HFFc6 (cell line): ENCODE measurements at regions not wholly inside any gene's neighbourhood (a gene's known extent, or its start where the extent isn't known, plus 50 kb on each side); places are given as distances from the start of the nearest gene placed in this dataset.
A peak's percentile ranks its signal among the peaks of the same experiment; 100 is the strongest.

ENCODE experiments used
- DNase-seq: peaks from one replicate; pipeline ENCODE4 v3.0.0-alpha.2; 2018
- H3K27ac Mint-ChIP-seq: 2 replicates; pipeline ENCODE4 v1.8.0; 2020; ENCODE audit warnings: mild to moderate bottlenecking, mixed read lengths
- H3K27me3 Mint-ChIP-seq: 2 replicates; pipeline ENCODE4 v1.8.0; 2021; ENCODE audit warnings: mild to moderate bottlenecking, moderate library complexity, mixed read lengths; ENCODE audit not compliant: insufficient read depth
- H3K36me3 Mint-ChIP-seq: 2 replicates; pipeline ENCODE4 v1.8.0; 2021; ENCODE audit warnings: low read depth, mixed read lengths
- H3K4me1 Mint-ChIP-seq: 2 replicates; pipeline ENCODE4 v1.8.0; 2020; ENCODE audit warnings: low read depth, mixed read lengths
- H3K4me3 Mint-ChIP-seq: 2 replicates; pipeline ENCODE4 v1.8.0; 2020; ENCODE audit warnings: mild to moderate bottlenecking, moderate library complexity, mixed read lengths
- H3K9me3 Mint-ChIP-seq: 2 replicates; pipeline ENCODE4 v1.8.0; 2020; ENCODE audit warnings: mild to moderate bottlenecking, mixed read lengths
- CTCF ChIP-seq: fragments of 200-600 bp; sonication (generic); IDR thresholded peaks from 2 replicates; pipeline ENCODE4 v1.5.0; 2021; ENCODE audit warnings: antibody characterized with exemption, mild to moderate bottlenecking

- TF ChIP-seq CTCF, result no peak
- no peak for DNase-seq
- Mint-ChIP-seq H3K4me1 (peaks cover 49% of the 10 kb centered on the region), H3K36me3 (peaks cover 13% of the 10 kb centered on the region), H3K27ac (no peak overlapping the region), H3K27me3 (no peaks in the 10 kb centered on the region; the same call in 1 of the 2 replicates), H3K9me3 (peaks cover 5% of the 10 kb centered on the region; the same call in 1 of the 2 replicates), H3K4me3 (no peak overlapping the region)
Observed at GRCh38 chr7:116351966-116352365, 141.6 kb downstream of the TES start.

GRCh38 chr7:116353647-116354046 is 143.3 kb downstream of the TES start:
- TF ChIP-seq CTCF, result no peak
- peaks cover 14% of the 10 kb centered on the region; the same call in 1 of the 2 replicates for H3K36me3 Mint-ChIP-seq
- DNase-seq, result no peak
- peak overlapping the region; percentile 96 for H3K27ac Mint-ChIP-seq
- no peaks in the 10 kb centered on the region for H3K9me3 Mint-ChIP-seq
- H3K4me3 Mint-ChIP-seq, result peak overlapping the region; percentile 86; the same call in 1 of the 2 replicates
- no peaks in the 10 kb centered on the region; the same call in 1 of the 2 replicates for H3K27me3 Mint-ChIP-seq
- peaks cover 58% of the 10 kb centered on the region for H3K4me1 Mint-ChIP-seq

GRCh38 chr7:116354171-116354545 is 143.8 kb downstream of the TES start:
- no peaks in the 10 kb centered on the region for H3K9me3 Mint-ChIP-seq
- H3K4me3 Mint-ChIP-seq, result peak overlapping the region; percentile 86; the same call in 1 of the 2 replicates
- 0 out of 2 replicates have a peak, but pooled peaks have one; percentile 7 for TF ChIP-seq CTCF
- no peaks in the 10 kb centered on the region; the same call in 1 of the 2 replicates for H3K27me3 Mint-ChIP-seq
- peaks cover 9% of the 10 kb centered on the region; the same call in 1 of the 2 replicates for H3K36me3 Mint-ChIP-seq
- H3K4me1 Mint-ChIP-seq, result peaks cover 53% of the 10 kb centered on the region
- peak overlapping the region; percentile 96 for H3K27ac Mint-ChIP-seq
- peak; percentile 8 for DNase-seq

- TF ChIP-seq CTCF, result no peak; the same call in 1 of the 2 replicates
- H3K36me3 Mint-ChIP-seq, result peaks cover 9% of the 10 kb centered on the region; the same call in 1 of the 2 replicates
- peaks cover 53% of the 10 kb centered on the region for H3K4me1 Mint-ChIP-seq
- peak overlapping the region; percentile 96 for H3K27ac Mint-ChIP-seq
- H3K4me3 Mint-ChIP-seq, result peak overlapping the region; percentile 86
- no peaks in the 10 kb centered on the region; the same call in 1 of the 2 replicates for H3K27me3 Mint-ChIP-seq
- DNase-seq, result peak; percentile 99
- no peaks in the 10 kb centered on the region for H3K9me3 Mint-ChIP-seq
Observed at GRCh38 chr7:116354546-116355423, 144.4 kb downstream of the TES start.

GRCh38 chr7:116355424-116355765 is 144.1 kb upstream of the CAV2 start:
- Mint-ChIP-seq H3K4me1 (peaks cover 53% of the 10 kb centered on the region), H3K4me3 (peak overlapping the region; percentile 86), H3K27ac (peak overlapping the region; percentile 96), H3K9me3 (no peaks in the 10 kb centered on the region), H3K27me3 (no peaks in the 10 kb centered on the region; the same call in 1 of the 2 replicates), H3K36me3 (peaks cover 9% of the 10 kb centered on the region; the same call in 1 of the 2 replicates)
- DNase-seq, result no peak
- no peak for TF ChIP-seq CTCF
